ENCODE measurements at regions not wholly inside any gene's neighbourhood (a gene's known extent, or its start where the extent isn't known, plus 50 kb on each side); places are given as distances from the start of the nearest gene placed in this dataset.

- no peak for TF ChIP-seq ZKSCAN8 (CRISPR knock-in tag; IDR thresholded peaks at IDR 0.05)
- TF ChIP-seq SMAD3 (CRISPR knock-in tag; conservative IDR thresholded peaks at IDR 0.05) = no peak
- TF ChIP-seq LCOR (CRISPR knock-in tag; IDR thresholded peaks at IDR 0.05) = no peak
Measured at GRCh38 chr2:236949089-236949905, 136.4 kb upstream of the COPS8 start (continued).

- FAIRE-seq (no peak), DNase-seq (ENCODE audit: extremely low read depth in 1 of 4, low spot score in 3 of 4) (no peak), ATAC-seq (no peak)
- Histone ChIP-seq H4K20me1 (replicated peaks; ENCODE audit: control insufficient read depth, insufficient read depth, low read length) (no peaks in the 10 kb centered on the region), H3K79me2 (ENCODE audit: control insufficient read depth, insufficient read depth, low read length) (no peaks in the 10 kb centered on the region), H3K36me3 (ENCODE audit: control insufficient read depth, insufficient read depth, low read length) (no peaks in the 10 kb centered on the region), H3K9ac (ENCODE audit: insufficient read depth in 1 of 2, low read depth in 2 of 2, low read length in 2 of 2) (no peak overlapping the region), H3K27ac (ENCODE audit: extremely low read depth, low read depth, low read length) (no peak overlapping the region), H3K27me3 (ENCODE audit: control insufficient read depth in 2 of 2, insufficient read depth in 2 of 2, low read length in 2 of 2) (no peaks in the 10 kb centered on the region), H3K9me3 (replicated peaks; ENCODE audit: control insufficient read depth, insufficient read depth, low read depth, low read length) (no peaks in the 10 kb centered on the region), H2AFZ (ENCODE audit: low read depth, low read length) (no peak overlapping the region), H3K4me3 (no peak overlapping the region), H3K4me1 (replicated peaks in 1 of 2; ENCODE audit: control insufficient read depth in 2 of 2, insufficient read depth in 2 of 2, low read length in 2 of 2) (no peaks in the 10 kb centered on the region), H3K4me2 (ENCODE audit: insufficient read depth, low read length) (no peak overlapping the region), H3K9me1 (ENCODE audit: control insufficient read depth, insufficient read depth, low read length) (no peaks in the 10 kb centered on the region)
- in situ Hi-C loops (cut with MboI) = no loop called here
- BruUV-seq (replicated peaks) = no TSS peak
- CTCF ChIA-PET (ENCODE audit: low intra/inter-chr PET ratio) = no interaction called here
- 0% methylated on average over 3 of the region's 3 CpGs for WGBS (ENCODE audit: insufficient coverage, low coverage, missing lambda C conversion rate)
- POLR2A ChIA-PET = no interaction called here
- TF ChIP-seq CEBPZ (IDR thresholded peaks at IDR 0.05; ENCODE audit: borderline replicate concordance, low read depth, low read length) (no peak), MCM3 (IDR thresholded peaks at IDR 0.05) (no peak), ZNF431 (CRISPR knock-in tag; IDR thresholded peaks at IDR 0.05) (peak; percentile 51; the same call in 1 of the 2 replicates), ATF4 (CRISPR knock-in tag; IDR thresholded peaks at IDR 0.05) (no peak), DIDO1 (tag; IDR thresholded peaks at IDR 0.05; ENCODE audit: low read depth) (no peak), ZC3H11A (IDR thresholded peaks at IDR 0.05; ENCODE audit: low read depth, low read length) (no peak), ZBTB7A (IDR thresholded peaks at IDR 0.05; ENCODE audit: borderline replicate concordance, control insufficient read depth, low read depth, low read length) (no peak)
- intact Hi-C loops (cut with micrococcal nuclease) = no loop called here
Measured at GRCh38 chr2:236951830-236952475, 133.7 kb upstream of the COPS8 start.

All from K562 (cell line).